Left lung (tissue), 4 donors: ENCODE measurements at regions not wholly inside any gene's neighbourhood (a gene's known extent, or its start where the extent isn't known, plus 50 kb on each side); places are given as distances from the start of the nearest gene placed in this dataset.
A peak's percentile ranks its signal among the peaks of the same experiment; 100 is the strongest.

ENCODE experiments used
- ATAC-seq: fragments of 200-7000 bp; cut with Tn5 transposase; one replicate; pipeline ENCODE4 v1.9.1; 2020; ENCODE audit warnings: moderate library complexity
- DNase-seq, 4 donors: peaks; one replicate each; pipeline ENCODE4 v3.0.0-alpha.2; 2013 to 2020
- H3K27ac ChIP-seq, 2 donors: fragments of 200-600 bp; sonication (generic) in 1 of 2; one replicate each; pipeline versions ENCODE4 v1.5.0 to v1.8.0; 2020 to 2021
- H3K27me3 ChIP-seq, 2 donors: fragments of 200-600 bp; sonication (generic) in 1 of 2; one replicate each; pipeline versions ENCODE4 v1.5.0 to v1.8.0; 2020 to 2021
- H3K36me3 ChIP-seq, 2 donors: fragments of 200-600 bp; sonication (generic) in 1 of 2; one replicate each; pipeline versions ENCODE4 v1.5.0 to v1.8.0; 2020 to 2021
- H3K4me1 ChIP-seq, 2 donors: fragments of 200-600 bp; one replicate each; pipeline ENCODE4 v1.8.0; 2021
- H3K4me3 ChIP-seq, 2 donors: fragments of 200-600 bp; sonication (generic) in 1 of 2; one replicate each; pipeline versions ENCODE4 v1.5.0 to v1.8.0; 2020 to 2021; ENCODE audit warnings: mild to moderate bottlenecking in 1 of 2
- H3K9me3 ChIP-seq, 2 donors: fragments of 200-600 bp; sonication (generic) in 1 of 2; one replicate each; pipeline versions ENCODE4 v1.5.0 to v1.8.0; 2020 to 2021
- intact Hi-C, 2 donors: fragments of 100-400 bp; cut with DNase I; formaldehyde crosslinking; loops; one replicate each; pipeline versions ENCODE4 v1.11.2 to v1.14.2; 2022
- TF ChIP-seq, protein P1 (sequence below), 2 donors: fragments of 200-600 bp; sonication (generic) in 1 of 2; IDR thresholded peaks; one replicate each; pipeline versions ENCODE4 v1.5.0 to v1.8.0; 2021; ENCODE audit warnings: antibody characterized with exemption in 2 of 2
- donor health status: DM: no; HTN: yes; CAD: no.
- donor health status: DM: no; HTN: no; CAD: no.

DNA sequence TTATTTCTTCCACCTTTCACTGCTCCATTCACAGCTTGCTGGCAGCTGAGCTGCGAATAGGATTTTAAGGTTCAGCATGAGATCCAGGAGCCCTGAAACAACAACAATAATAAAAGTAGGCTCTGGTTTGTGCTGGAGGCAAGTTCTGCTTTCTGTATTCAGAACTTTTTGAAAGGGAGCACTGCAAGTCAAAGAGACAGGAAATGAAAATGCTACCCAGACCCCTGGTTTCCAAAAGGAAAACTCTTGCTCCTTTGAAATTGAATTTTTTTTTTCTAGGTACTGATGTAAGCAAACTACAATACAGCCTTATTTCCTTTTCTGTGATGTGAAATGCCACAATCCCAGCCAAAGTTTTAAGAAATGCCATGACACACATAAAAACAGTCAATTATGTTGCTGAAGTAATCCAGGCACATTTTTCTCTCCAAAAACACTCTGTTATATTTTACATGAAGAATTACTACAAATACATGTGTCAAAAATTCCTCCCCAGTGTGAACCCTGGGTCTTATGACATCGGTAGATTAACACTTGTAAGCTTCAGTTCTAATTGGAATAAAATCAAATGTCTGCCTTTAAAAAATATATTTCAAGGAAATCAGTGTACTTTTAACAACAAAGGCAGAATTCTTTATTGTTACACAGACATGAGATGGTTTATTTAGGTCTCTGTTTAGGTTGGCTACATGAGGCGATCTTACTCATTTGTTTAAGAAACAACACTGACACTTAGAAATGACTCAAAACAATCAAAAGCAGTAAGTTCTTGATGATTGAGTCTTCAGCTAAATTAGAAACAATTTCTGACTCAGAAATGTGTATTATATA, 656.7 kb downstream of the EPHA7 start:
- H3K27me3 ChIP-seq, result no peaks in the 10 kb centered on the region
- H3K4me1 ChIP-seq, result no peaks in the 10 kb centered on the region
- no peak overlapping the region for H3K4me3 ChIP-seq
- no peaks in the 10 kb centered on the region for H3K36me3 ChIP-seq
- no peak overlapping the region for H3K27ac ChIP-seq
- intact Hi-C loops, result no loop called here
- no peak for DNase-seq
- H3K9me3 ChIP-seq, result no peaks in the 10 kb centered on the region
- TF ChIP-seq, protein P1, sequence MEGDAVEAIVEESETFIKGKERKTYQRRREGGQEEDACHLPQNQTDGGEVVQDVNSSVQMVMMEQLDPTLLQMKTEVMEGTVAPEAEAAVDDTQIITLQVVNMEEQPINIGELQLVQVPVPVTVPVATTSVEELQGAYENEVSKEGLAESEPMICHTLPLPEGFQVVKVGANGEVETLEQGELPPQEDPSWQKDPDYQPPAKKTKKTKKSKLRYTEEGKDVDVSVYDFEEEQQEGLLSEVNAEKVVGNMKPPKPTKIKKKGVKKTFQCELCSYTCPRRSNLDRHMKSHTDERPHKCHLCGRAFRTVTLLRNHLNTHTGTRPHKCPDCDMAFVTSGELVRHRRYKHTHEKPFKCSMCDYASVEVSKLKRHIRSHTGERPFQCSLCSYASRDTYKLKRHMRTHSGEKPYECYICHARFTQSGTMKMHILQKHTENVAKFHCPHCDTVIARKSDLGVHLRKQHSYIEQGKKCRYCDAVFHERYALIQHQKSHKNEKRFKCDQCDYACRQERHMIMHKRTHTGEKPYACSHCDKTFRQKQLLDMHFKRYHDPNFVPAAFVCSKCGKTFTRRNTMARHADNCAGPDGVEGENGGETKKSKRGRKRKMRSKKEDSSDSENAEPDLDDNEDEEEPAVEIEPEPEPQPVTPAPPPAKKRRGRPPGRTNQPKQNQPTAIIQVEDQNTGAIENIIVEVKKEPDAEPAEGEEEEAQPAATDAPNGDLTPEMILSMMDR (IDR thresholded peaks at IDR 0.05), result no peak
- no peak for ATAC-seq

DNA sequence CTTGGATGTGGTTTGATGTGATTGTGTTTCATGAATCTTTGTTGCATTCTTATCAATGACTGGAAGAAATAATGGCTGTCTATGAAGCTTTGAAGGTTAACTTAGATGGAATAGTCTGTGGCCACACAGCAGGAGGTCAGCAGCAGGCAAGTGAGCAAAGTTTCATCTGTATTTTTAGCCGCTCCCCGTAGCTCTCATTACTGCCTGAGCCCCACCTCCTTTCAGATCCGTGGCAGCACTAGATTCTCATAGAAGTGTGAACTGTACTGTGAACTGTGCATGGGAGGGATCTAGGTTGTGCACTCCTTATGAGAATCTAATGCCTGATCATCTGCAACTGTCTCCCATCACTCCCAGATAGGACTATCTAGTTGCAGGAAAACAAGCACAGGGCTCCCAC, 660.2 kb downstream of the EPHA7 start:
- H3K27me3 ChIP-seq, result no peaks in the 10 kb centered on the region
- TF ChIP-seq, protein P1 (IDR thresholded peaks at IDR 0.05), result no peak
- no peak for ATAC-seq
- intact Hi-C loops, result no loop called here
- H3K4me1 ChIP-seq, result no peaks in the 10 kb centered on the region
- no peaks in the 10 kb centered on the region for H3K36me3 ChIP-seq
- no peak for DNase-seq
- H3K27ac ChIP-seq, result no peak overlapping the region
- no peaks in the 10 kb centered on the region for H3K9me3 ChIP-seq
- H3K4me3 ChIP-seq, result no peak overlapping the region

DNA sequence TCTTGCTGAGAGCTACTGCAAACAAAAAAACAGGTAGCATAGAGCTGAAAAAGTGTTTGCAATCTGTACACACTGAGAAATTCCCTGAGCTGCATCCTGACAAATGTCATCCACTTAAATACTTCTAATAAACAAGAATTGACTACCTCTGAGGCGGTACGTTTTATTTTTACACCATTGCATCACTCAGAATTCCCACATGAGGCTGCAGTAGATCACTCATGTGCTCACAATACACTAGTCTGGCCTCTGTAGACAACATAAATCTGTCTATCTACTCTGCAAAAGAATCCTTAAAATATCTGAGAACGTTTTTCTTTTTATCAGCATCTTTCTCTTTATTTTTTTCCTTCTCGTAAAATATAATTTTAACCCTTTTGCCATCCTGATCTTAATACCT, 661.4 kb downstream of the EPHA7 start:
- H3K4me1 ChIP-seq, result no peaks in the 10 kb centered on the region
- no peaks in the 10 kb centered on the region for H3K36me3 ChIP-seq
- H3K9me3 ChIP-seq, result peaks cover 0 to 4% of the 10 kb centered on the region in 2 donors
- DNase-seq (no peak), ATAC-seq (no peak)
- intact Hi-C loops, result no loop called here
- TF ChIP-seq, protein P1 (IDR thresholded peaks at IDR 0.05), result no peak
- no peak overlapping the region for H3K4me3 ChIP-seq
- H3K27me3 ChIP-seq, result no peaks in the 10 kb centered on the region
- no peak overlapping the region for H3K27ac ChIP-seq

DNA sequence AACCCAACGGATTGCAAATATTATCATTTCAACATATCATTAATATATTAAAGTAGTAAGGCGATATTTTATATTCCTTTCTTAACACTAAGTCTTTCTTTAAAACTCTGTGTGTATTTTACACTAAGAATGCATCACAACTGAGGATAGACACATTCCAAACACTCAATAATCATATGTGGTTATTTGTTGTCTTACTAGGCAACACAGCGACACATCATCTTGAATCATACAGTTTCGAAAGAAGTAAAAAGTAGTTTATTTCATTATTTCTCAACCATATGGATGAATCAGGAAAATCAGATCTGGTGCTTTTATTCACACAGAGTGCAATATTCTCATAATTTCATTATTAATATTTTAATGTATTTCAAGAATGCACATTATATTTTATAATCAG, 662.4 kb downstream of the EPHA7 start:
- no peaks in the 10 kb centered on the region for H3K36me3 ChIP-seq
- H3K4me1 ChIP-seq, result no peaks in the 10 kb centered on the region
- intact Hi-C loops, result no loop called here
- TF ChIP-seq, protein P1 (IDR thresholded peaks at IDR 0.05), result no peak
- peaks cover 0 to 13% of the 10 kb centered on the region in 2 donors for H3K9me3 ChIP-seq
- no peak for DNase-seq
- no peak for ATAC-seq
- H3K27ac ChIP-seq, result no peak overlapping the region
- H3K27me3 ChIP-seq, result no peaks in the 10 kb centered on the region
- H3K4me3 ChIP-seq, result no peak overlapping the region

DNA sequence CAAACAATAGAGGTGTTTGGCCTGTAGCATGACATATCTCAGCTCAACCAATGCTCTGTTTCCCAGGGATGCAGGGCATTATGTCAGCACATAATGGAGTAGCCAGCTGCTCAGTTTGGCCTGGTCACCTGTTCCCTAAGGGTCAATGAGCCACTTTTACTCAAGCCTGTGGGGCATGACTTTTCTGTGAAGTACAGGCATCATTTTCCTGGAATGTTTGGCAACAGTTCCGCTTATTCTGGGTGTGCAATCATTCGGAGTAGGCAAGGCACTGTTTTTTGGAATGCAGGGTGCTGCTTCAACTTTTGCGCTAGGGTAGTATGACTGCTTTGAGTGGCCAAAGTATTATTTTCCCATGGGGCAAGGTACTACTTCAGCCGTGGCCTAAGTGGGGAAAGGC, 665.4 kb downstream of the EPHA7 start:
- intact Hi-C loops, result no loop called here
- ATAC-seq (peak; percentile 90), DNase-seq (peak in 1 of 4 donors; percentile 38)
- Histone ChIP-seq H3K4me3 (no peak overlapping the region), H3K9me3 (peaks cover 0 to 22% of the 10 kb centered on the region in 2 donors), H3K27ac (no peak overlapping the region), H3K36me3 (no peaks in the 10 kb centered on the region), H3K4me1 (no peaks in the 10 kb centered on the region), H3K27me3 (no peaks in the 10 kb centered on the region)
- TF ChIP-seq, protein P1 (IDR thresholded peaks at IDR 0.05), result no peak
